H1 (cell line): ENCODE measurements at regions not wholly inside any gene's neighbourhood (a gene's known extent, or its start where the extent isn't known, plus 50 kb on each side); places are given as distances from the start of the nearest gene placed in this dataset.

Source experiments
- CTCF ChIA-PET: fragments of 300-600 bp; sonication (Branson Sonifier 250); formaldehyde crosslinking; loops from one replicate; lab custom pipeline; 2021; ENCODE audit not compliant: partially characterized antibody; lab: Charles Lee
- POLR2A ChIA-PET: fragments of 300-600 bp; sonication (Branson Sonifier 250); formaldehyde crosslinking; loops from one replicate; lab custom pipeline; 2021; ENCODE audit warnings: inconsistent platforms; ENCODE audit not compliant: partially characterized antibody; lab: Charles Lee
- DNase-seq, 2 experiments: peaks; one replicate each; pipeline versions ENCODE4 v3.0.0 to v3.0.0-alpha.2; 2010 to 2022; ENCODE audit warnings: low spot score in 2 of 2, low read depth in 1 of 2, mixed read lengths in 1 of 2
- FAIRE-seq: peaks from 2 replicates; lab custom pipeline; 2011; peaks lifted over from hg19 to GRCh38; lab: Jason Lieb, UNC
- H2AFZ ChIP-seq: 2 replicates; pipeline ENCODE4 v1.8.1; 2012; ENCODE audit warnings: low read length, inconsistent platforms
- H2AK5ac ChIP-seq: 2 replicates; pipeline ENCODE4 v1.6.1; 2013; ENCODE audit warnings: low read depth, low read length
- H2BK120ac ChIP-seq: replicated peaks from 2 replicates; pipeline ENCODE3; 2013; ENCODE audit warnings: low read depth, low read length, inconsistent platforms
- H2BK12ac ChIP-seq: 2 replicates; pipeline ENCODE4 v1.6.1; 2013; ENCODE audit warnings: low read depth, low read length
- H2BK15ac ChIP-seq: 2 replicates; pipeline ENCODE4 v1.6.1; 2013; ENCODE audit warnings: low read length
- H2BK20ac ChIP-seq: 2 replicates; pipeline ENCODE4 v1.6.1; 2013; ENCODE audit warnings: low read length
- H2BK5ac ChIP-seq: 2 replicates; pipeline ENCODE4 v1.6.1; 2013; ENCODE audit warnings: low read depth, low read length
- H3K14ac ChIP-seq: 2 replicates; pipeline ENCODE4 v1.6.1; 2013; ENCODE audit warnings: inconsistent platforms; ENCODE audit not compliant: insufficient read length
- H3K18ac ChIP-seq: 2 replicates; pipeline ENCODE4 v1.6.1; 2013; ENCODE audit warnings: low read length; ENCODE audit errors: extremely low read depth
- H3K23ac ChIP-seq: 2 replicates; pipeline ENCODE4 v1.6.1; 2013; ENCODE audit warnings: inconsistent platforms; ENCODE audit not compliant: insufficient read length
- H3K23me2 ChIP-seq: 2 replicates; pipeline ENCODE4 v1.6.1; 2013; ENCODE audit warnings: low read depth, low read length
- H3K27ac ChIP-seq: 2 replicates; pipeline ENCODE4 v1.6.1; 2011; ENCODE audit warnings: low read depth, low read length, inconsistent platforms
- H3K27me3 ChIP-seq, 4 experiments: replicated peaks in 1 of 4; 1 replicate in 1 of 4; 2 replicates in 3 of 4; pipeline versions ENCODE4 v1.6.1 to v1.8.1; 2011 to 2013; ENCODE audit warnings: low read length in 3 of 4, mild to moderate bottlenecking in 3 of 4, inconsistent platforms in 2 of 4, mixed read lengths in 2 of 4, moderate library complexity in 1 of 4; ENCODE audit not compliant: control insufficient read depth in 3 of 4, insufficient read depth in 3 of 4; ENCODE audit errors: extremely low read depth in 1 of 4
- H3K36me3 ChIP-seq, 4 experiments: 2 replicates each; pipeline versions ENCODE4 v1.6.1 to v1.8.1; 2011 to 2013; ENCODE audit warnings: mild to moderate bottlenecking in 4 of 4, low read length in 3 of 4, moderate library complexity in 2 of 4, control low read depth in 1 of 4, inconsistent platforms in 1 of 4; ENCODE audit not compliant: insufficient read depth in 4 of 4, control insufficient read depth in 2 of 4
- H3K4ac ChIP-seq: replicated peaks from 2 replicates; pipeline ENCODE3; 2013; ENCODE audit warnings: low read length, low read depth, mixed read lengths, inconsistent platforms; ENCODE audit not compliant: insufficient read length
- H3K4me1 ChIP-seq, 4 experiments: replicated peaks in 1 of 4; 1 replicate in 1 of 4; 2 replicates in 3 of 4; pipeline versions ENCODE4 v1.6.1 to v1.8.1; 2011 to 2013; ENCODE audit warnings: low read length in 3 of 4, inconsistent platforms in 2 of 4, mixed read lengths in 1 of 4; ENCODE audit not compliant: insufficient read depth in 4 of 4, control insufficient read depth in 3 of 4
- H3K4me2 ChIP-seq, 2 experiments: 2 replicates each; pipeline versions ENCODE4 v1.6.1 to v1.8.1; 2011 to 2013; ENCODE audit warnings: low read depth in 2 of 2, low read length in 2 of 2, control low read depth in 1 of 2, inconsistent platforms in 1 of 2, mild to moderate bottlenecking in 1 of 2; ENCODE audit not compliant: insufficient read depth in 1 of 2
- H3K4me3 ChIP-seq, 4 experiments: fragments of 200-600, 300-600 bp in 1 of 4; sonication (generic), shearing (Covaris generic), sonication (Bioruptor Twin) in 1 of 4; 2 replicates each; pipeline versions ENCODE4 v1.5.1 to v1.8.1; 2011 to 2016; ENCODE audit warnings: low read length in 4 of 4, low read depth in 3 of 4, control low read depth in 2 of 4, inconsistent platforms in 2 of 4, mild to moderate bottlenecking in 2 of 4, mixed read lengths in 1 of 4, moderate library complexity in 1 of 4; ENCODE audit not compliant: insufficient read depth in 2 of 4; ENCODE audit errors: extremely low read depth in 1 of 4
- H3K56ac ChIP-seq: replicated peaks from 2 replicates; pipeline ENCODE3; 2013; ENCODE audit warnings: low read depth, mild to moderate bottlenecking, mixed read lengths, low read length, inconsistent platforms; ENCODE audit not compliant: insufficient read length
- H3K79me1 ChIP-seq: 2 replicates; pipeline ENCODE4 v1.6.1; 2013; ENCODE audit warnings: low read depth, low read length, control low read depth
- H3K79me2 ChIP-seq, 2 experiments: 2 replicates each; pipeline versions ENCODE4 v1.6.1 to v1.8.1; 2012 to 2013; ENCODE audit warnings: low read length in 2 of 2, mild to moderate bottlenecking in 2 of 2, inconsistent platforms in 1 of 2; ENCODE audit not compliant: insufficient read depth in 2 of 2, control insufficient read depth in 1 of 2
- H3K9ac ChIP-seq, 4 experiments: replicated peaks in 1 of 4; 1 replicate in 1 of 4; 2 replicates in 3 of 4; pipeline versions ENCODE4 v1.6.1 to v1.8.1; 2011 to 2013; ENCODE audit warnings: low read depth in 3 of 4, low read length in 3 of 4, control low read depth in 2 of 4, mild to moderate bottlenecking in 2 of 4, moderate library complexity in 2 of 4, inconsistent platforms in 1 of 4; ENCODE audit errors: extremely low read depth in 1 of 4
- H3K9me3 ChIP-seq, 2 experiments: 2 replicates each; pipeline versions ENCODE4 v1.6.1 to v1.8.1; 2012 to 2013; ENCODE audit warnings: mild to moderate bottlenecking in 2 of 2, moderate library complexity in 2 of 2, control low read depth in 1 of 2, inconsistent platforms in 1 of 2, low read depth in 1 of 2, low read length in 1 of 2, mixed read lengths in 1 of 2; ENCODE audit not compliant: insufficient read depth in 2 of 2
- H4K20me1 ChIP-seq, 2 experiments: replicated peaks in 1 of 2; 2 replicates each; pipeline versions ENCODE3 to v1.8.1; 2011 to 2013; ENCODE audit warnings: inconsistent platforms in 2 of 2, low read length in 2 of 2, mild to moderate bottlenecking in 1 of 2; ENCODE audit not compliant: insufficient read depth in 2 of 2, control insufficient read depth in 1 of 2
- H4K5ac ChIP-seq: 2 replicates; pipeline ENCODE4 v1.6.1; 2013; ENCODE audit warnings: low read length, low read depth, mixed read lengths, inconsistent platforms; ENCODE audit not compliant: insufficient read length
- H4K8ac ChIP-seq: 2 replicates; pipeline ENCODE4 v1.8.0; 2013; ENCODE audit warnings: mild to moderate bottlenecking, moderate library complexity, low read length, inconsistent platforms; ENCODE audit not compliant: insufficient read depth; ENCODE audit errors: extremely low read depth
- H4K91ac ChIP-seq: replicated peaks from 2 replicates; pipeline ENCODE3; 2013; ENCODE audit warnings: low read length, mixed read lengths, inconsistent platforms; ENCODE audit not compliant: insufficient read length
- ATF3 ChIP-seq: IDR thresholded peaks from 2 replicates; pipeline ENCODE4 v1.6.1; 2011; ENCODE audit warnings: low read depth, mild to moderate bottlenecking, low read length; ENCODE audit not compliant: insufficient read depth
- BACH1 ChIP-seq: IDR thresholded peaks from 2 replicates; pipeline ENCODE4 v1.6.1; 2012; ENCODE audit warnings: low read length, improper control_type of control experiment
- BCL11A ChIP-seq, 2 experiments: IDR thresholded peaks; one replicate each; pipeline ENCODE4 v1.6.1; 2011; ENCODE audit warnings: low read depth in 2 of 2, low read length in 2 of 2, mild to moderate bottlenecking in 2 of 2
- CBX8 ChIP-seq: fragments of 300-800, 300-1000 bp; sonication (generic); IDR thresholded peaks from 2 replicates; pipeline ENCODE4 v1.7.1; 2016; ENCODE audit warnings: low read depth, low read length, borderline replicate concordance
- HDAC2 ChIP-seq, 2 experiments: fragments of 300-600 bp in 1 of 2; sonication (generic) in 1 of 2; IDR thresholded peaks; 2 replicates each; pipeline ENCODE4 v1.6.1; 2011 to 2012; ENCODE audit warnings: low read depth in 2 of 2, low read length in 2 of 2, mild to moderate bottlenecking in 2 of 2, moderate library complexity in 2 of 2, borderline replicate concordance in 1 of 2, inconsistent platforms in 1 of 2
- KDM4A ChIP-seq: IDR thresholded peaks from one replicate; pipeline ENCODE4 v1.7.1; 2012; ENCODE audit warnings: low read depth, mild to moderate bottlenecking, moderate library complexity, low read length, inconsistent platforms; ENCODE audit not compliant: severe bottlenecking
- MAFK ChIP-seq: IDR thresholded peaks from 2 replicates; pipeline ENCODE4 v1.6.1; 2012; ENCODE audit warnings: low read depth, mild to moderate bottlenecking, improper control_type of control experiment, low read length
- POLR2A ChIP-seq, 2 experiments: IDR thresholded peaks; 1 replicate in 1 of 2; 2 replicates in 1 of 2; pipeline ENCODE4 v1.6.1; 2011; ENCODE audit warnings: low read depth in 2 of 2, low read length in 2 of 2, mild to moderate bottlenecking in 2 of 2; ENCODE audit errors: control extremely low read depth in 1 of 2
- RXRA ChIP-seq: IDR thresholded peaks from 2 replicates; pipeline ENCODE4 v1.6.1; 2011; ENCODE audit warnings: low read depth, mild to moderate bottlenecking, low read length, moderate library complexity; ENCODE audit not compliant: insufficient read depth
- TAF1 ChIP-seq: IDR thresholded peaks from 2 replicates; pipeline ENCODE4 v1.6.1; 2011; ENCODE audit warnings: mild to moderate bottlenecking, low read depth, low read length
- TBP ChIP-seq: IDR thresholded peaks from 2 replicates; pipeline ENCODE4 v1.6.1; 2011; ENCODE audit warnings: low read depth, low read length, improper control_type of control experiment
- WGBS, 2 experiments: shearing (Covaris generic) in 1 of 2; methylation state at CpG; one replicate each; pipeline versions ENCODE4 v1.1.6 to v1.1.7; 2013 to 2015; ENCODE audit warnings: low lambda C conversion rate in 2 of 2, mixed read lengths in 2 of 2, inconsistent platforms in 1 of 2, low coverage in 1 of 2, missing lambda C conversion rate in 1 of 2; ENCODE audit not compliant: insufficient replicate concordance in 2 of 2, insufficient coverage in 1 of 2, insufficient read length in 1 of 2; ENCODE audit errors: extremely low coverage in 1 of 2, missing lambda C conversion rate in 1 of 2; 5-methylcytosine and 5-hydroxymethylcytosine counted together

GRCh38 chr12:81998761-81999378 lies 239.7 kb upstream of the PPFIA2 start:
- H4K5ac ChIP-seq, result no peak overlapping the region
- no peak overlapping the region for H2BK20ac ChIP-seq
- 90% methylated on average over 2 of the region's 2 CpGs; no CpG with 5 or more reads in 1 of the 2 experiments for WGBS, 2 experiments
- no peak overlapping the region for H4K91ac ChIP-seq
- no peaks in the 10 kb centered on the region for H3K79me2 ChIP-seq
- POLR2A ChIA-PET, result no interaction called here
- CTCF ChIA-PET, result no interaction called here
- H3K36me3 ChIP-seq, result no peaks in the 10 kb centered on the region
- no peak overlapping the region for H2BK12ac ChIP-seq
- no peaks in the 10 kb centered on the region for H3K27me3 ChIP-seq
- H3K9ac ChIP-seq, result no peak overlapping the region
- no peaks in the 10 kb centered on the region for H3K79me1 ChIP-seq
- DNase-seq, result no peak
- no peak overlapping the region for H3K4me3 ChIP-seq
- H2BK120ac ChIP-seq, result no peak overlapping the region
- H4K8ac ChIP-seq, result no peak overlapping the region
- no peaks in the 10 kb centered on the region for H4K20me1 ChIP-seq
- no peak overlapping the region for H3K27ac ChIP-seq
- TF ChIP-seq TBP, result no peak
- TF ChIP-seq RXRA, result no peak
- no peak for TF ChIP-seq BACH1
- no peak for TF ChIP-seq HDAC2 (IDR thresholded peaks at IDR 0.05; ENCODE audit: borderline replicate concordance in 1 of 2, low read depth in 2 of 2, low read length in 2 of 2)
- no peak for TF ChIP-seq TAF1
- no peak for TF ChIP-seq ATF3
- TF ChIP-seq POLR2A (IDR thresholded peaks at IDR 0.05; ENCODE audit: control extremely low read depth in 1 of 2, low read depth in 2 of 2, low read length in 2 of 2), result no peak
- TF ChIP-seq MAFK, result no peak
- no peak for TF ChIP-seq BCL11A (IDR thresholded peaks at IDR 0.05; ENCODE audit: low read depth in 2 of 2, low read length in 2 of 2)
- no peak for TF ChIP-seq CBX8
- TF ChIP-seq KDM4A, result no peak
- TF ChIP-seq, all 59 proteins: peak for 0
- no peak overlapping the region for H2BK15ac ChIP-seq
- no peak overlapping the region for H3K56ac ChIP-seq
- H2AK5ac ChIP-seq, result no peak overlapping the region
- H3K18ac ChIP-seq, result no peak overlapping the region
- H3K14ac ChIP-seq, result no peak overlapping the region
- H3K4me1 ChIP-seq, result no peaks in the 10 kb centered on the region
- no peak overlapping the region for H2BK5ac ChIP-seq
- no peaks in the 10 kb centered on the region for H3K23me2 ChIP-seq
- no peak overlapping the region for H3K4me2 ChIP-seq
- H3K23ac ChIP-seq, result no peak overlapping the region
- no peak overlapping the region for H2AFZ ChIP-seq
- no peak overlapping the region for H3K4ac ChIP-seq
- no peak for FAIRE-seq
- peaks cover 6 to 7% of the 10 kb centered on the region in 2 experiments; a peak in 2 of 4 replicates for H3K9me3 ChIP-seq
